GM12878 (cell line): ENCODE measurements at regions not wholly inside any gene's neighbourhood (a gene's known extent, or its start where the extent isn't known, plus 50 kb on each side); places are given as distances from the start of the nearest gene placed in this dataset.

Experiments used
- ATAC-seq: fragments of 200-7000 bp; cut with Tn5 transposase; 3 replicates; pipeline ENCODE4 v1.9.1; 2020; ENCODE audit warnings: mild to moderate bottlenecking, moderate library complexity
- BruUV-seq: library from RNA; stranded (reverse); fragments of 400-500 nt; replicated peaks from 2 replicates; lab custom pipeline; 2021; lab: Mats Ljungman, UMichigan
- CTCF ChIA-PET: fragments of 300-600 bp; sonication (Branson Sonifier 250); formaldehyde crosslinking; extraction: SDS; loops from one replicate; lab custom pipeline; 2021; ENCODE audit warnings: inconsistent platforms; lab: Yijun Ruan, JAX
- POLR2A ChIA-PET: fragments of 350-600 bp; formaldehyde crosslinking; extraction: SDS; loops from one replicate; lab custom pipeline; 2021; ENCODE audit warnings: inconsistent platforms; lab: Charles Lee
- RAD21 ChIA-PET: fragments of 300-600 bp; sonication (Branson Sonifier 250); formaldehyde crosslinking; loops from one replicate; lab custom pipeline; 2023; ENCODE audit warnings: antibody characterized with exemption; ENCODE audit not compliant: unreplicated experiment; lab: Charles Lee
- SMC1A ChIA-PET: fragments of 300-600 bp; sonication (Branson Sonifier 250); formaldehyde crosslinking; loops from one replicate; lab custom pipeline; 2023; ENCODE audit not compliant: unreplicated experiment, uncharacterized antibody; lab: Charles Lee
- DNase-seq: peaks from one replicate; pipeline ENCODE4 v3.0.0-alpha.2; 2011; ENCODE audit warnings: low read depth, low spot score
- FAIRE-seq: peaks from 3 replicates; lab custom pipeline; 2011; peaks lifted over from hg19 to GRCh38; lab: Jason Lieb, UNC
- H2AFZ ChIP-seq: 2 replicates; pipeline ENCODE4 v1.6.0; 2011; ENCODE audit warnings: low read depth, low read length, control low read depth; ENCODE audit not compliant: control insufficient read depth
- H3K27ac ChIP-seq: 2 replicates; pipeline ENCODE4 v1.5.1; 2011; ENCODE audit warnings: control low read depth; ENCODE audit not compliant: control insufficient read depth, insufficient read depth
- H3K27me3 ChIP-seq, 2 experiments: replicated peaks in 1 of 2; 2 replicates each; pipeline versions ENCODE4 v1.6.0 to v1.6.1; 2011; ENCODE audit warnings: low read length in 1 of 2; ENCODE audit not compliant: control insufficient read depth in 2 of 2, insufficient read depth in 2 of 2
- H3K36me3 ChIP-seq, 2 experiments: 2 replicates each; pipeline ENCODE4 v1.5.1; 2011; ENCODE audit warnings: low read length in 1 of 2; ENCODE audit not compliant: control insufficient read depth in 2 of 2, insufficient read depth in 2 of 2
- H3K4me1 ChIP-seq: 2 replicates; pipeline ENCODE4 v1.6.1; 2011; ENCODE audit warnings: mild to moderate bottlenecking, low read length, moderate library complexity, mixed read lengths; ENCODE audit not compliant: control insufficient read depth, insufficient read depth
- H3K4me2 ChIP-seq: 2 replicates; pipeline ENCODE4 v1.6.0; 2011; ENCODE audit warnings: control low read depth; ENCODE audit not compliant: control insufficient read depth, insufficient read depth
- H3K4me3 ChIP-seq: fragments of 200-600 bp; sonication (generic); 2 replicates; pipeline ENCODE4 v1.5.1; 2016
- H3K79me2 ChIP-seq: 2 replicates; pipeline ENCODE4 v1.6.0; 2011; ENCODE audit warnings: low read length; ENCODE audit not compliant: control insufficient read depth, insufficient read depth
- H3K9ac ChIP-seq: 2 replicates; pipeline ENCODE4 v1.8.0; 2011; ENCODE audit warnings: low read length, control low read depth, mixed read lengths; ENCODE audit not compliant: control insufficient read depth, insufficient read depth
- H3K9me3 ChIP-seq: replicated peaks from 3 replicates; pipeline ENCODE4 v1.5.1; 2011; ENCODE audit warnings: mild to moderate bottlenecking, low read length; ENCODE audit not compliant: control insufficient read depth, insufficient read depth
- H4K20me1 ChIP-seq: 2 replicates; pipeline ENCODE4 v1.6.0; 2011; ENCODE audit not compliant: control insufficient read depth, insufficient read depth
- ATF7 ChIP-seq: fragments of 450-650 bp; IDR thresholded peaks from 2 replicates; pipeline ENCODE4 v1.6.1; 2016; ENCODE audit warnings: low read depth, mild to moderate bottlenecking
- FOS ChIP-seq: IDR thresholded peaks from 3 replicates; pipeline ENCODE4 v1.6.1; 2011; ENCODE audit warnings: borderline replicate concordance; ENCODE audit not compliant: insufficient read length; ENCODE audit errors: extremely low read depth
- GATAD2B ChIP-seq: fragments of 450-650 bp; conservative IDR thresholded peaks from 2 replicates; pipeline ENCODE4 v1.6.1; 2017; ENCODE audit warnings: low read depth, mild to moderate bottlenecking, moderate library complexity
- HSF1 ChIP-seq: fragments of 150-350 bp; IDR thresholded peaks from 2 replicates; pipeline ENCODE4 v1.6.1; 2014; ENCODE audit warnings: mild to moderate bottlenecking, low read depth, low read length
- IKZF2 ChIP-seq, 2 experiments: fragments of 450-650 bp; IDR thresholded peaks; 2 replicates each; pipeline ENCODE4 v1.6.1; 2017; ENCODE audit warnings: mild to moderate bottlenecking in 2 of 2, moderate library complexity in 2 of 2
- KLF5 ChIP-seq: fragments of 450-650 bp; IDR thresholded peaks from 2 replicates; pipeline ENCODE4 v1.6.1; 2014; ENCODE audit warnings: mild to moderate bottlenecking; ENCODE audit not compliant: partially characterized antibody
- MEF2A ChIP-seq: IDR thresholded peaks from 2 replicates; pipeline ENCODE4 v1.6.1; 2011; ENCODE audit warnings: low read depth, mild to moderate bottlenecking, low read length, moderate library complexity; ENCODE audit not compliant: insufficient read depth
- MYB ChIP-seq: fragments of 150-350 bp; IDR thresholded peaks from 2 replicates; pipeline ENCODE4 v1.6.1; 2014; ENCODE audit warnings: mild to moderate bottlenecking, low read depth, low read length, borderline replicate concordance
- NFIC ChIP-seq: IDR thresholded peaks from 2 replicates; pipeline ENCODE4 v1.6.1; 2012; ENCODE audit warnings: low read depth, mild to moderate bottlenecking, inconsistent platforms, low read length, moderate library complexity
- NR2C2 ChIP-seq: IDR thresholded peaks from 2 replicates; pipeline ENCODE4 v1.6.1; 2011; ENCODE audit warnings: borderline replicate concordance, low read depth; ENCODE audit not compliant: control insufficient read depth, insufficient read length
- RAD21 ChIP-seq: IDR thresholded peaks from 2 replicates; pipeline ENCODE4 v1.6.1; 2011; ENCODE audit warnings: mild to moderate bottlenecking, low read depth, low read length, moderate library complexity; ENCODE audit not compliant: insufficient read depth
- RCOR1 ChIP-seq: conservative IDR thresholded peaks from 2 replicates; pipeline ENCODE4 v1.6.1; 2012; ENCODE audit warnings: low read depth, low read length, improper control_type of control experiment
- SIN3A ChIP-seq: IDR thresholded peaks from 2 replicates; pipeline ENCODE4 v1.6.1; 2012; ENCODE audit warnings: low read depth, low read length, improper control_type of control experiment
- SIX5 ChIP-seq: IDR thresholded peaks from 2 replicates; pipeline ENCODE4 v1.6.1; 2011; ENCODE audit warnings: mild to moderate bottlenecking, low read depth, low read length, moderate library complexity; ENCODE audit not compliant: severe bottlenecking
- SMARCA5 ChIP-seq: fragments of 450-650 bp; IDR thresholded peaks from 2 replicates; pipeline ENCODE4 v1.6.1; 2017; ENCODE audit warnings: mild to moderate bottlenecking
- SREBF2 ChIP-seq: IDR thresholded peaks from 2 replicates; pipeline ENCODE4 v1.6.1; 2012; ENCODE audit warnings: mild to moderate bottlenecking, low read length
- SRF ChIP-seq, 2 experiments: IDR thresholded peaks; 2 replicates each; pipeline ENCODE4 v1.6.1; 2011; ENCODE audit warnings: low read depth in 2 of 2, low read length in 2 of 2, mild to moderate bottlenecking in 1 of 2, moderate library complexity in 1 of 2
- WGBS: methylation state at CpG from one replicate; pipeline ENCODE4 v1.1.6; 2016; ENCODE audit warnings: low lambda C conversion rate; ENCODE audit not compliant: insufficient replicate concordance, insufficient coverage; ENCODE audit errors: missing lambda C conversion rate; 5-methylcytosine and 5-hydroxymethylcytosine counted together
- in situ Hi-C: fragments of 300-500 bp; cut with MboI; formaldehyde crosslinking; loops from 9 replicates; pipeline ENCODE4 v1.14.3; 2018; ENCODE audit warnings: mixed read lengths
- intact Hi-C: fragments of 100-400 bp; cut with micrococcal nuclease; formaldehyde crosslinking; loops from one replicate; pipeline ENCODE4 v1.14.2; 2022; ENCODE audit not compliant: unreplicated experiment
- TF ChIP-seq, protein P1 (sequence below): fragments of 450-650 bp; IDR thresholded peaks from 2 replicates; pipeline ENCODE4 v1.6.1; 2017; ENCODE audit warnings: mild to moderate bottlenecking, moderate library complexity

- TF ChIP-seq MEF2A: no peak
- no peak for TF ChIP-seq SIN3A
- no peak for TF ChIP-seq KLF5
- TF ChIP-seq, protein P1, sequence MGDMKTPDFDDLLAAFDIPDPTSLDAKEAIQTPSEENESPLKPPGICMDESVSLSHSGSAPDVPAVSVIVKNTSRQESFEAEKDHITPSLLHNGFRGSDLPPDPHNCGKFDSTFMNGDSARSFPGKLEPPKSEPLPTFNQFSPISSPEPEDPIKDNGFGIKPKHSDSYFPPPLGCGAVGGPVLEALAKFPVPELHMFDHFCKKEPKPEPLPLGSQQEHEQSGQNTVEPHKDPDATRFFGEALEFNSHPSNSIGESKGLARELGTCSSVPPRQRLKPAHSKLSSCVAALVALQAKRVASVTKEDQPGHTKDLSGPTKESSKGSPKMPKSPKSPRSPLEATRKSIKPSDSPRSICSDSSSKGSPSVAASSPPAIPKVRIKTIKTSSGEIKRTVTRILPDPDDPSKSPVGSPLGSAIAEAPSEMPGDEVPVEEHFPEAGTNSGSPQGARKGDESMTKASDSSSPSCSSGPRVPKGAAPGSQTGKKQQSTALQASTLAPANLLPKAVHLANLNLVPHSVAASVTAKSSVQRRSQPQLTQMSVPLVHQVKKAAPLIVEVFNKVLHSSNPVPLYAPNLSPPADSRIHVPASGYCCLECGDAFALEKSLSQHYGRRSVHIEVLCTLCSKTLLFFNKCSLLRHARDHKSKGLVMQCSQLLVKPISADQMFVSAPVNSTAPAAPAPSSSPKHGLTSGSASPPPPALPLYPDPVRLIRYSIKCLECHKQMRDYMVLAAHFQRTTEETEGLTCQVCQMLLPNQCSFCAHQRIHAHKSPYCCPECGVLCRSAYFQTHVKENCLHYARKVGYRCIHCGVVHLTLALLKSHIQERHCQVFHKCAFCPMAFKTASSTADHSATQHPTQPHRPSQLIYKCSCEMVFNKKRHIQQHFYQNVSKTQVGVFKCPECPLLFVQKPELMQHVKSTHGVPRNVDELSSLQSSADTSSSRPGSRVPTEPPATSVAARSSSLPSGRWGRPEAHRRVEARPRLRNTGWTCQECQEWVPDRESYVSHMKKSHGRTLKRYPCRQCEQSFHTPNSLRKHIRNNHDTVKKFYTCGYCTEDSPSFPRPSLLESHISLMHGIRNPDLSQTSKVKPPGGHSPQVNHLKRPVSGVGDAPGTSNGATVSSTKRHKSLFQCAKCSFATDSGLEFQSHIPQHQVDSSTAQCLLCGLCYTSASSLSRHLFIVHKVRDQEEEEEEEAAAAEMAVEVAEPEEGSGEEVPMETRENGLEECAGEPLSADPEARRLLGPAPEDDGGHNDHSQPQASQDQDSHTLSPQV: no peak
- no peak for TF ChIP-seq RAD21
- no peak for TF ChIP-seq MYB
Observed at GRCh38 chr14:34235643-34236300, 226.3 kb downstream of the SPTSSA start (continued).

DNA sequence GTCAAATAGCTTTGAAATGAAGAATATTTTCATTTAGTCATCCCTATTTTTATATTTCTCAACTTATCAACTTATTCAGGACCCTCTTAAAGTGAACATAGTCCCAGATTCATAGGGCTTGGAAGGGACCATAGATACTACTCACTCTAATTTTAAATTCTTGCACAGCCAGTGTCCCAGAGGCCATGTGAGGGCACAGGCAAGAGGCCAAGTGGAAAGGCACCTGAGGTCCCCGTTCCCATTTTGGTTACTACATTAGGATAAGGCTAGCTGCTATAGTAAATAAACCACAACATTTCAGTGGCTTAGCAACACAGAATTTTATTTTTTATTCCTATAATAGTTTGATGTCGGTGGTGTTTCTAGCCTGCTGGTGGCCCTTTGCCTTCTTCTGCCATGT is 227.8 kb downstream of the SPTSSA start:
- no peak for FAIRE-seq
- ChIA-PET RAD21 (interaction anchor here (1.3 kb wide), 1 partner anchor 396 kb away, joined by 5 read pairs; no protein-coding TSS in a partner anchor), POLR2A (no interaction called here), SMC1A (interaction anchor here (1.6 to 3.3 kb wide), 2 partner anchors 18 to 393 kb away, joined by 4 to 14 read pairs; no protein-coding TSS in a partner anchor), CTCF (interaction anchor here (1.9 to 2.1 kb wide), 2 partner anchors 14 to 396 kb away, joined by 5 to 14 read pairs; no protein-coding TSS in a partner anchor)
- Histone ChIP-seq H2AFZ (no peak overlapping the region), H3K79me2 (no peaks in the 10 kb centered on the region), H3K4me1 (no peaks in the 10 kb centered on the region), H3K9me3 (no peaks in the 10 kb centered on the region), H3K9ac (no peak overlapping the region), H3K4me3 (no peak overlapping the region), H3K4me2 (no peak overlapping the region), H4K20me1 (no peaks in the 10 kb centered on the region), H3K27me3 (no peaks in the 10 kb centered on the region; a peak in 1 of 4 replicates), H3K36me3 (no peaks in the 10 kb centered on the region), H3K27ac (no peak overlapping the region)
- no TSS peak for BruUV-seq
- intact Hi-C loops (no loop called here), in situ Hi-C loops (no loop called here)
- ATAC-seq: no peak
- no peak for DNase-seq
- 41% methylated on average over 2 of the region's 2 CpGs for WGBS
- no peak for TF ChIP-seq GATAD2B
- TF ChIP-seq NFIC: no peak
- no peak for TF ChIP-seq SMARCA5
- TF ChIP-seq IKZF2 (IDR thresholded peaks at IDR 0.05): no peak
- no peak for TF ChIP-seq ATF7
- no peak for TF ChIP-seq HSF1
- TF ChIP-seq RAD21: no peak
- no peak for TF ChIP-seq SIX5
- TF ChIP-seq SRF (IDR thresholded peaks at IDR 0.05; ENCODE audit: low read depth in 2 of 2, low read length in 2 of 2): no peak
- TF ChIP-seq RCOR1: no peak
- TF ChIP-seq SREBF2: no peak
- TF ChIP-seq FOS: no peak
- no peak for TF ChIP-seq NR2C2
